PFSK-1 (cell line): ENCODE measurements at regions not wholly inside any gene's neighbourhood (a gene's known extent, or its start where the extent isn't known, plus 50 kb on each side); places are given as distances from the start of the nearest gene placed in this dataset.

Source experiments
- FOXP2 ChIP-seq: optimal IDR thresholded peaks from 2 replicates; pipeline ENCODE3; 2011; ENCODE audit warnings: borderline replicate concordance, control low read depth, inconsistent platforms; ENCODE audit not compliant: insufficient read depth; ENCODE audit errors: extremely low read length, extremely low read depth
- REST ChIP-seq, 2 experiments: IDR thresholded peaks; 2 replicates each; pipeline versions ENCODE4 v1.6.1 to v1.8.0; 2011 to 2012; ENCODE audit warnings: low read depth in 2 of 2, low read length in 2 of 2, control low read depth in 1 of 2, inconsistent platforms in 1 of 2, mild to moderate bottlenecking in 1 of 2, moderate library complexity in 1 of 2; ENCODE audit not compliant: insufficient read depth in 1 of 2
- TAF1 ChIP-seq: IDR thresholded peaks from 2 replicates; pipeline ENCODE4 v1.6.1; 2012; ENCODE audit warnings: low read length, control low read depth, borderline replicate concordance; ENCODE audit not compliant: insufficient read depth

DNA sequence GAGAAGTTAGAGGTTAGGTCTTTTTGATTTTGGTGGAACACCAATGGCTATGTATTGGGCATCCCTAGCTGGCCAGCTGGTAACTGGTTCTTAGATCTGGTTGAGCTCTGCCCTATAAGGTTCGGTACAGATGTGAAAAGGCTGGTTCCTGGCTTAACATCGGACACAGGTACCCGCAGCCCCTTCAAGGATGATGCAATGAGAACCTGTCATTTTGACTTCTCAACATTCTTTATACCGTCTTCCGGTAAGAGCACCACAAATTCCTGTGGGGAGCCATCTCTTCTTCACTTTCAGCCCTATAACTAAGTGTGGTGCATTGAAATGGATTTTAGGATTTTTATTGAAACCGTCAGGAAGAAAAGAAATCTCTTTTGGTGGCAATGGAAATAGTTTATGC lies 222.8 kb downstream of the ADAMTS9 start:
- TF ChIP-seq REST (IDR thresholded peaks at IDR 0.05; ENCODE audit: insufficient read depth in 1 of 2, low read depth in 2 of 2, low read length in 2 of 2) (no peak), FOXP2 (no peak), TAF1 (no peak)
